GM23338 (cell line): ENCODE measurements at regions not wholly inside any gene's neighbourhood (a gene's known extent, or its start where the extent isn't known, plus 50 kb on each side); places are given as distances from the start of the nearest gene placed in this dataset.

Experiments
- ATAC-seq: fragments of 200-7000 bp; cut with Tn5 transposase; 3 replicates; pipeline ENCODE4 v1.9.1; 2020
- DNase-seq: peaks from one replicate; pipeline ENCODE4 v3.0.0-alpha.2; 2015; ENCODE audit warnings: low spot score
- H2AFZ ChIP-seq: fragments of 200-600 bp; sonication (generic); 2 replicates; pipeline ENCODE4 v1.8.0; 2016; ENCODE audit warnings: antibody characterized with exemption, mild to moderate bottlenecking, moderate library complexity
- H3F3A ChIP-seq: fragments of 200-600 bp; sonication (generic); replicated peaks from 2 replicates; pipeline ENCODE4 v1.8.0; 2017; ENCODE audit warnings: antibody characterized with exemption, mixed run types, low read depth
- H3K27ac ChIP-seq: fragments of 200-600 bp; sonication (generic); 2 replicates; pipeline ENCODE4 v1.6.1; 2016; ENCODE audit warnings: low read depth
- H3K27me3 ChIP-seq: fragments of 200-600 bp; sonication (generic); 2 replicates; pipeline ENCODE4 v1.8.0; 2016; ENCODE audit warnings: mild to moderate bottlenecking, mixed run types, moderate library complexity; ENCODE audit not compliant: insufficient read depth
- H3K36me3 ChIP-seq: fragments of 200-600 bp; sonication (generic); 2 replicates; pipeline ENCODE4 v1.8.0; 2016; ENCODE audit warnings: mild to moderate bottlenecking; ENCODE audit not compliant: insufficient read depth
- H3K4me1 ChIP-seq: fragments of 200-600 bp; sonication (generic); 2 replicates; pipeline ENCODE4 v1.8.0; 2016; ENCODE audit warnings: mild to moderate bottlenecking, moderate library complexity; ENCODE audit not compliant: insufficient read depth
- H3K4me2 ChIP-seq: fragments of 200-600 bp; sonication (generic); 2 replicates; pipeline ENCODE4 v1.7.1; 2017; ENCODE audit warnings: mixed run types
- H3K4me3 ChIP-seq: fragments of 200-600 bp; sonication (generic); 2 replicates; pipeline ENCODE4 v1.6.1; 2016; ENCODE audit warnings: mixed run types
- H3K79me2 ChIP-seq: fragments of 200-600 bp; sonication (generic); replicated peaks from 2 replicates; pipeline ENCODE4 v1.8.0; 2017; ENCODE audit warnings: mild to moderate bottlenecking; ENCODE audit not compliant: insufficient read depth
- H3K9me2 ChIP-seq: fragments of 200-600 bp; sonication (generic); 2 replicates; pipeline ENCODE4 v1.8.0; 2017; ENCODE audit not compliant: insufficient read depth
- H4K20me1 ChIP-seq: fragments of 200-600 bp; sonication (generic); replicated peaks from 2 replicates; pipeline ENCODE4 v1.8.0; 2017; ENCODE audit warnings: mild to moderate bottlenecking; ENCODE audit not compliant: insufficient read depth
- H3K27ac Mint-ChIP-seq: 2 replicates; pipeline ENCODE4 v1.8.0; 2020; ENCODE audit warnings: inconsistent platforms, mild to moderate bottlenecking, moderate library complexity, mixed read lengths
- H3K27me3 Mint-ChIP-seq: 3 replicates; pipeline ENCODE4 v1.8.0; 2022; ENCODE audit warnings: low read depth, mild to moderate bottlenecking, moderate library complexity, mixed read lengths, inconsistent platforms; ENCODE audit not compliant: insufficient read depth, poor library complexity
- H3K36me3 Mint-ChIP-seq: 3 replicates; pipeline ENCODE4 v1.8.0; 2021; ENCODE audit warnings: low read depth, mild to moderate bottlenecking, inconsistent platforms, moderate library complexity, mixed read lengths
- H3K4me1 Mint-ChIP-seq: 3 replicates; pipeline ENCODE4 v1.8.0; 2020; ENCODE audit warnings: mild to moderate bottlenecking, inconsistent platforms, mixed read lengths
- H3K4me3 Mint-ChIP-seq: 3 replicates; pipeline ENCODE4 v1.8.0; 2021; ENCODE audit warnings: moderate library complexity, mild to moderate bottlenecking, inconsistent platforms, mixed read lengths
- H3K9me3 Mint-ChIP-seq: 3 replicates; pipeline ENCODE4 v1.8.0; 2020; ENCODE audit warnings: moderate library complexity, mild to moderate bottlenecking, inconsistent platforms, mixed read lengths
- CREB1 ChIP-seq: fragments of 250-450 bp; sonication (Bioruptor Pico); IDR thresholded peaks from 2 replicates; pipeline ENCODE4 v1.5.0; 2020; ENCODE audit warnings: low read depth, mild to moderate bottlenecking, moderate library complexity
- EZH2 ChIP-seq: fragments of 200-600 bp; sonication (generic); IDR thresholded peaks from one replicate; pipeline ENCODE4 v1.8.0; 2017; ENCODE audit warnings: antibody characterized with exemption, mild to moderate bottlenecking, low read depth; ENCODE audit not compliant: unreplicated experiment
- EZH2phosphoT487 ChIP-seq: fragments of 200-600 bp; sonication (generic); IDR thresholded peaks from one replicate; pipeline ENCODE4 v1.8.1; 2018; ENCODE audit warnings: antibody characterized with exemption; ENCODE audit not compliant: unreplicated experiment
- JUNB ChIP-seq: IDR thresholded peaks from one replicate; pipeline ENCODE4 v1.6.1; 2016; ENCODE audit warnings: antibody characterized with exemption; ENCODE audit not compliant: unreplicated experiment
- NANOG ChIP-seq: IDR thresholded peaks from 2 replicates; pipeline ENCODE4 v1.6.1; 2016; ENCODE audit warnings: antibody characterized with exemption, borderline replicate concordance
- POLR2AphosphoS5 ChIP-seq: IDR thresholded peaks from 2 replicates; pipeline ENCODE4 v1.6.1; 2016; ENCODE audit warnings: antibody characterized with exemption, low read depth
- STAT1 ChIP-seq: IDR thresholded peaks from one replicate; pipeline ENCODE4 v1.6.1; 2016; ENCODE audit warnings: antibody characterized with exemption; ENCODE audit not compliant: unreplicated experiment
- ZNF114 ChIP-seq: fragments of 250-450 bp; sonication (Bioruptor Pico); IDR thresholded peaks from 2 replicates; pipeline ENCODE4 v1.5.0; 2020; ENCODE audit warnings: mild to moderate bottlenecking, moderate library complexity
- ZNF331 ChIP-seq: fragments of 250-450 bp; sonication (Bioruptor Pico); IDR thresholded peaks from 2 replicates; pipeline ENCODE4 v1.5.0; 2020; ENCODE audit warnings: low read depth, mild to moderate bottlenecking, moderate library complexity
- TF ChIP-seq, protein P1 (sequence below): IDR thresholded peaks from 2 replicates; pipeline ENCODE4 v1.6.1; 2016; ENCODE audit warnings: antibody characterized with exemption
- TF ChIP-seq, protein P2 (sequence below): fragments of 250-450 bp; sonication (Bioruptor Pico); IDR thresholded peaks from 2 replicates; pipeline ENCODE4 v1.5.0; 2020; ENCODE audit warnings: mild to moderate bottlenecking, moderate library complexity
- TF ChIP-seq, protein P3 (sequence below), 2 experiments: fragments of 200-600 bp in 1 of 2; sonication (generic) in 1 of 2; conservative IDR thresholded peaks; 2 replicates each; pipeline versions ENCODE4 v1.5.1 to v1.6.1; 2016 to 2017; ENCODE audit warnings: antibody characterized with exemption in 2 of 2, low read depth in 2 of 2, mild to moderate bottlenecking in 2 of 2, moderate library complexity in 1 of 2
- TF ChIP-seq, protein P4 (sequence below): IDR thresholded peaks from one replicate; pipeline ENCODE4 v1.6.1; 2018; ENCODE audit warnings: antibody characterized with exemption; ENCODE audit not compliant: unreplicated experiment

DNA sequence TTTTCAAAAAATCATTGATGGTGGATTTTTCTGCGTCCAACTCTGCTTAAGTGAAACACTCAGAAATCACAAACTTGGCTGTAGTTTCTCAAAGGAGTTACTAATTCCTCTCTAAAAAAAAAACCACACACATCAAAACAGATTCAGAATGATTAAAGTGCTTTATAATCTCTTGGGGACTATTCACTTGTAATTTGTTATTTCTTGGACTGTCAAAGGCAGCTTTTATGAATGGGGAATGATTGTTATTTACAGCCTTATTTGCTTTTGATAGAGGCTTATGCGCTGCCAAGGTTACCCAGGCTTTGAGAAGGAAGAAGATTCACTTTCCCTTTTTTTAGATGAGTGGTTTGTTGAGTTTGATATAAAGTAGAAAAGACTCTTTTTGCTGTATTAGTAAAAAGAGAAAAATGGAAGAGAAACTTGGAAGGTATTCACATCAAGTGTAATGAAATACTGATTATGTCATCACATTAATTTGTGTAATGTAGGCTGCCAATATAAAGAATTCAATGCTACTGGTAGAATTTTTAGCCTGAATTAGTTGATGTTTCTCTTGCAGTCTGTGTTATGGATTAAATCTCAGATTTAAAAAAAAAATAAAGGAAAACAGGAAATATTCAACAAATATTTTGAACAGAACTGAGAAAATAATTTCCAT lies 381.0 kb upstream of the SASH1 start:
- H3K4me1 ChIP-seq: no peaks in the 10 kb centered on the region
- Mint-ChIP-seq H3K36me3 (no peaks in the 10 kb centered on the region; the same call in 2 of the 3 replicates), H3K4me3 (no peak overlapping the region), H3K4me1 (no peaks in the 10 kb centered on the region), H3K27ac (no peak overlapping the region), H3K27me3 (peaks cover 2% of the 10 kb centered on the region), H3K9me3 (peaks cover 6% of the 10 kb centered on the region; the same call in 2 of the 3 replicates)
- no peak overlapping the region for H3K4me2 ChIP-seq
- H3K36me3 ChIP-seq: no peaks in the 10 kb centered on the region
- H3K27me3 ChIP-seq: no peaks in the 10 kb centered on the region
- TF ChIP-seq ZNF114 (CRISPR knock-in tag): no peak
- TF ChIP-seq, protein P1, sequence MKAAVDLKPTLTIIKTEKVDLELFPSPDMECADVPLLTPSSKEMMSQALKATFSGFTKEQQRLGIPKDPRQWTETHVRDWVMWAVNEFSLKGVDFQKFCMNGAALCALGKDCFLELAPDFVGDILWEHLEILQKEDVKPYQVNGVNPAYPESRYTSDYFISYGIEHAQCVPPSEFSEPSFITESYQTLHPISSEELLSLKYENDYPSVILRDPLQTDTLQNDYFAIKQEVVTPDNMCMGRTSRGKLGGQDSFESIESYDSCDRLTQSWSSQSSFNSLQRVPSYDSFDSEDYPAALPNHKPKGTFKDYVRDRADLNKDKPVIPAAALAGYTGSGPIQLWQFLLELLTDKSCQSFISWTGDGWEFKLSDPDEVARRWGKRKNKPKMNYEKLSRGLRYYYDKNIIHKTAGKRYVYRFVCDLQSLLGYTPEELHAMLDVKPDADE: no peak
- no peak for TF ChIP-seq ZNF331
- TF ChIP-seq JUNB: no peak
- no peak for TF ChIP-seq STAT1
- no peak for TF ChIP-seq POLR2AphosphoS5
- TF ChIP-seq, protein P2, sequence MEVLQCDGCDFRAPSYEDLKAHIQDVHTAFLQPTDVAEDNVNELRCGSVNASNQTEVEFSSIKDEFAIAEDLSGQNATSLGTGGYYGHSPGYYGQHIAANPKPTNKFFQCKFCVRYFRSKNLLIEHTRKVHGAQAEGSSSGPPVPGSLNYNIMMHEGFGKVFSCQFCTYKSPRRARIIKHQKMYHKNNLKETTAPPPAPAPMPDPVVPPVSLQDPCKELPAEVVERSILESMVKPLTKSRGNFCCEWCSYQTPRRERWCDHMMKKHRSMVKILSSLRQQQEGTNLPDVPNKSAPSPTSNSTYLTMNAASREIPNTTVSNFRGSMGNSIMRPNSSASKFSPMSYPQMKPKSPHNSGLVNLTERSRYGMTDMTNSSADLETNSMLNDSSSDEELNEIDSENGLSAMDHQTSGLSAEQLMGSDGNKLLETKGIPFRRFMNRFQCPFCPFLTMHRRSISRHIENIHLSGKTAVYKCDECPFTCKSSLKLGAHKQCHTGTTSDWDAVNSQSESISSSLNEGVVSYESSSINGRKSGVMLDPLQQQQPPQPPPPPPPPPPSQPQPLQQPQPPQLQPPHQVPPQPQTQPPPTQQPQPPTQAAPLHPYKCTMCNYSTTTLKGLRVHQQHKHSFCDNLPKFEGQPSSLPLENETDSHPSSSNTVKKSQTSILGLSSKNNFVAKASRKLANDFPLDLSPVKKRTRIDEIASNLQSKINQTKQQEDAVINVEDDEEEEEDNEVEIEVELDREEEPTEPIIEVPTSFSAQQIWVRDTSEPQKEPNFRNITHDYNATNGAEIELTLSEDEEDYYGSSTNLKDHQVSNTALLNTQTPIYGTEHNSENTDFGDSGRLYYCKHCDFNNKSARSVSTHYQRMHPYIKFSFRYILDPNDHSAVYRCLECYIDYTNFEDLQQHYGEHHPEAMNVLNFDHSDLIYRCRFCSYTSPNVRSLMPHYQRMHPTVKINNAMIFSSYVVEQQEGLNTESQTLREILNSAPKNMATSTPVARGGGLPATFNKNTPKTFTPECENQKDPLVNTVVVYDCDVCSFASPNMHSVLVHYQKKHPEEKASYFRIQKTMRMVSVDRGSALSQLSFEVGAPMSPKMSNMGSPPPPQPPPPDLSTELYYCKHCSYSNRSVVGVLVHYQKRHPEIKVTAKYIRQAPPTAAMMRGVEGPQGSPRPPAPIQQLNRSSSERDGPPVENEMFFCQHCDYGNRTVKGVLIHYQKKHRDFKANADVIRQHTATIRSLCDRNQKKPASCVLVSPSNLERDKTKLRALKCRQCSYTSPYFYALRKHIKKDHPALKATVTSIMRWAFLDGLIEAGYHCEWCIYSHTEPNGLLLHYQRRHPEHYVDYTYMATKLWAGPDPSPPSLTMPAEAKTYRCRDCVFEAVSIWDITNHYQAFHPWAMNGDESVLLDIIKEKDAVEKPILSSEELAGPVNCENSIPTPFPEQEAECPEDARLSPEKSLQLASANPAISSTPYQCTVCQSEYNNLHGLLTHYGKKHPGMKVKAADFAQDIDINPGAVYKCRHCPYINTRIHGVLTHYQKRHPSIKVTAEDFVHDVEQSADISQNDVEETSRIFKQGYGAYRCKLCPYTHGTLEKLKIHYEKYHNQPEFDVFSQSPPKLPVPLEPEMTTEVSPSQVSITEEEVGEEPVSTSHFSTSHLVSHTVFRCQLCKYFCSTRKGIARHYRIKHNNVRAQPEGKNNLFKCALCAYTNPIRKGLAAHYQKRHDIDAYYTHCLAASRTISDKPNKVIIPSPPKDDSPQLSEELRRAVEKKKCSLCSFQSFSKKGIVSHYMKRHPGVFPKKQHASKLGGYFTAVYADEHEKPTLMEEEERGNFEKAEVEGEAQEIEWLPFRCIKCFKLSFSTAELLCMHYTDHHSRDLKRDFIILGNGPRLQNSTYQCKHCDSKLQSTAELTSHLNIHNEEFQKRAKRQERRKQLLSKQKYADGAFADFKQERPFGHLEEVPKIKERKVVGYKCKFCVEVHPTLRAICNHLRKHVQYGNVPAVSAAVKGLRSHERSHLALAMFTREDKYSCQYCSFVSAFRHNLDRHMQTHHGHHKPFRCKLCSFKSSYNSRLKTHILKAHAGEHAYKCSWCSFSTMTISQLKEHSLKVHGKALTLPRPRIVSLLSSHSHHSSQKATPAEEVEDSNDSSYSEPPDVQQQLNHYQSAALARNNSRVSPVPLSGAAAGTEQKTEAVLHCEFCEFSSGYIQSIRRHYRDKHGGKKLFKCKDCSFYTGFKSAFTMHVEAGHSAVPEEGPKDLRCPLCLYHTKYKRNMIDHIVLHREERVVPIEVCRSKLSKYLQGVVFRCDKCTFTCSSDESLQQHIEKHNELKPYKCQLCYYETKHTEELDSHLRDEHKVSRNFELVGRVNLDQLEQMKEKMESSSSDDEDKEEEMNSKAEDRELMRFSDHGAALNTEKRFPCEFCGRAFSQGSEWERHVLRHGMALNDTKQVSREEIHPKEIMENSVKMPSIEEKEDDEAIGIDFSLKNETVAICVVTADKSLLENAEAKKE: no peak
- TF ChIP-seq, protein P3, sequence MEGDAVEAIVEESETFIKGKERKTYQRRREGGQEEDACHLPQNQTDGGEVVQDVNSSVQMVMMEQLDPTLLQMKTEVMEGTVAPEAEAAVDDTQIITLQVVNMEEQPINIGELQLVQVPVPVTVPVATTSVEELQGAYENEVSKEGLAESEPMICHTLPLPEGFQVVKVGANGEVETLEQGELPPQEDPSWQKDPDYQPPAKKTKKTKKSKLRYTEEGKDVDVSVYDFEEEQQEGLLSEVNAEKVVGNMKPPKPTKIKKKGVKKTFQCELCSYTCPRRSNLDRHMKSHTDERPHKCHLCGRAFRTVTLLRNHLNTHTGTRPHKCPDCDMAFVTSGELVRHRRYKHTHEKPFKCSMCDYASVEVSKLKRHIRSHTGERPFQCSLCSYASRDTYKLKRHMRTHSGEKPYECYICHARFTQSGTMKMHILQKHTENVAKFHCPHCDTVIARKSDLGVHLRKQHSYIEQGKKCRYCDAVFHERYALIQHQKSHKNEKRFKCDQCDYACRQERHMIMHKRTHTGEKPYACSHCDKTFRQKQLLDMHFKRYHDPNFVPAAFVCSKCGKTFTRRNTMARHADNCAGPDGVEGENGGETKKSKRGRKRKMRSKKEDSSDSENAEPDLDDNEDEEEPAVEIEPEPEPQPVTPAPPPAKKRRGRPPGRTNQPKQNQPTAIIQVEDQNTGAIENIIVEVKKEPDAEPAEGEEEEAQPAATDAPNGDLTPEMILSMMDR (conservative IDR thresholded peaks at IDR 0.05; ENCODE audit: low read depth in 2 of 2): no peak
- TF ChIP-seq CREB1: no peak
- TF ChIP-seq, protein P4, sequence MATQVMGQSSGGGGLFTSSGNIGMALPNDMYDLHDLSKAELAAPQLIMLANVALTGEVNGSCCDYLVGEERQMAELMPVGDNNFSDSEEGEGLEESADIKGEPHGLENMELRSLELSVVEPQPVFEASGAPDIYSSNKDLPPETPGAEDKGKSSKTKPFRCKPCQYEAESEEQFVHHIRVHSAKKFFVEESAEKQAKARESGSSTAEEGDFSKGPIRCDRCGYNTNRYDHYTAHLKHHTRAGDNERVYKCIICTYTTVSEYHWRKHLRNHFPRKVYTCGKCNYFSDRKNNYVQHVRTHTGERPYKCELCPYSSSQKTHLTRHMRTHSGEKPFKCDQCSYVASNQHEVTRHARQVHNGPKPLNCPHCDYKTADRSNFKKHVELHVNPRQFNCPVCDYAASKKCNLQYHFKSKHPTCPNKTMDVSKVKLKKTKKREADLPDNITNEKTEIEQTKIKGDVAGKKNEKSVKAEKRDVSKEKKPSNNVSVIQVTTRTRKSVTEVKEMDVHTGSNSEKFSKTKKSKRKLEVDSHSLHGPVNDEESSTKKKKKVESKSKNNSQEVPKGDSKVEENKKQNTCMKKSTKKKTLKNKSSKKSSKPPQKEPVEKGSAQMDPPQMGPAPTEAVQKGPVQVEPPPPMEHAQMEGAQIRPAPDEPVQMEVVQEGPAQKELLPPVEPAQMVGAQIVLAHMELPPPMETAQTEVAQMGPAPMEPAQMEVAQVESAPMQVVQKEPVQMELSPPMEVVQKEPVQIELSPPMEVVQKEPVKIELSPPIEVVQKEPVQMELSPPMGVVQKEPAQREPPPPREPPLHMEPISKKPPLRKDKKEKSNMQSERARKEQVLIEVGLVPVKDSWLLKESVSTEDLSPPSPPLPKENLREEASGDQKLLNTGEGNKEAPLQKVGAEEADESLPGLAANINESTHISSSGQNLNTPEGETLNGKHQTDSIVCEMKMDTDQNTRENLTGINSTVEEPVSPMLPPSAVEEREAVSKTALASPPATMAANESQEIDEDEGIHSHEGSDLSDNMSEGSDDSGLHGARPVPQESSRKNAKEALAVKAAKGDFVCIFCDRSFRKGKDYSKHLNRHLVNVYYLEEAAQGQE: no peak
- TF ChIP-seq EZH2: no peak
- no peak for TF ChIP-seq NANOG
- no peak for TF ChIP-seq EZH2phosphoT487
- no peak for DNase-seq
- no peak overlapping the region for H3K4me3 ChIP-seq
- 0 out of 2 replicates have a peak, but pooled peaks cover 3% of the 10 kb centered on the region for H3K9me2 ChIP-seq
- no peaks in the 10 kb centered on the region for H3F3A ChIP-seq
- no peaks in the 10 kb centered on the region for H3K79me2 ChIP-seq
- no peak overlapping the region for H2AFZ ChIP-seq
- no peak for ATAC-seq
- no peak overlapping the region for H3K27ac ChIP-seq
- no peaks in the 10 kb centered on the region for H4K20me1 ChIP-seq
